ENCODE measurements at regions not wholly inside any gene's neighbourhood (a gene's known extent, or its start where the extent isn't known, plus 50 kb on each side); places are given as distances from the start of the nearest gene placed in this dataset.

DNA sequence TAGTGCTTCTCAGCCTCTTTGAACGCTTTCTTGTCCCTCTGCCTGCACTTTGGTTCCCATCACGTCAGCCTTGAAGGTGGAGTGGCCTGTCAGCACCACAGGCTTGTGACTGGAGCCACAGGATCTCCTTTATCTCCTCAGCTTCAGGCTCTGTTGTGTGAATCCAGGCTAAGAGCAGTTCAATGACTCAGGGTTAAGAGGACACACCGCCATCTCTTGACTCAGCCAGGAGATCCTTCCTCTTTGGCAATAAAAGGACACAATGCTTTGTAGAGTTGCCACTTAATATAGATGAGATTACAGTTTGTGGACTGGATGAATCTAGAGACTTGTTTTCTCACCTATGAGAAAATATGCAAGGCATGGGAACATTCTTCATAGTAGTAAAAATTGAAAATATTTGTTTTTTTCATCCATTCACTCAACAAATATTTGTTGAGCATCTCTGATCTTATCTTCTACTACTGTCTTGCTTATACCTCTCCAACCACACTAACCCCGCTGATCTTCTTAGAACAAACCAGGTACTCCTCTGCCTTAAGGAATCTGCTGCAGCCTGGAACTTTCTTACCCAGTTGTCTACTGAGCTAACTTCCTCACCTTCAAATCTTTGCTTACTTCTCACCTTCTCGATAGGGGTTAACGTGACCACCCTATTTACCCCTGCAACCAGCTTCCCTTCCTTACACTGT, 62.3 kb downstream of the UCHL1 start:
- no peak for DNase-seq

DNA sequence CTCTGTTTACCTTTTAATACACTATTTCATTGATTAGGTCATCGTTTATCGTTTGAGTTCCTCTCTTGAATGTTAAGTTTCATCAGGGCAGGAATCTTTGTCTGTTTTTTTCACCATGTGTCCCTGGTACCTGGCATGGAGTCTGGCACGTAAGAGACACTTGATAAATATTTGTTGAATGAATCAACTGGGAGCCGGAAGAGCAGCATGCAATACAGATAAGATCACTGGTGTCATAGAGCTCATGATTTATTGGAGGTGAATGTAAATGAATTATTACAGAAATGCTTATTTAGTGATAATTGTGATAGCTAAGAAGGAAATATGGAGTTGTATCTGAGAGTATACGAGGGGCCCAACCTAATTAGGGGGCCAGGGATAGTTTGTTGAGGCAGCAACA, 62.8 kb downstream of the UCHL1 start:
- no peak for DNase-seq

- DNase-seq, result no peak
Observed at GRCh38 chr4:41320278-41320677, 63.5 kb downstream of the UCHL1 start.

DNA sequence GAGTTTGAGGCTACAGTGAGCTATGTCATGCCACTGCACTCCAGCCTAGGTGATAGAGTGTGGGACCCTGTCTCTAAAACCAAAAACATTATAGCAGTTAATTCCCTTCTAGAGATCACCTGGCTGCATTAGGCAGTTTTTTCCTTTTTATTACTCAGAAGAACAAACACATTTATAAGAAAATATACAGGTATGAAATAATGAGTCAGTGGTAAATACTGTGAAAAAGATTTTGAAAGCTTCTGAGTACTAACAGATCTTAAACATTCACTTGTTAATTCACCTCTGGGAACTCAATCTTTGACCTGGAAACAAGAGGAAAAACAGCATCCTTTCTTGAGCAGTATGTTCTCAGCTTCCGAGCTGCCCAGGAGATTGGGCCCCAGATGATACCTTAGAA, 64.1 kb downstream of the UCHL1 start:
- DNase-seq, result no peak

- DNase-seq, result no peak
Observed at GRCh38 chr4:41321216-41321945, 64.7 kb downstream of the UCHL1 start.

DNA sequence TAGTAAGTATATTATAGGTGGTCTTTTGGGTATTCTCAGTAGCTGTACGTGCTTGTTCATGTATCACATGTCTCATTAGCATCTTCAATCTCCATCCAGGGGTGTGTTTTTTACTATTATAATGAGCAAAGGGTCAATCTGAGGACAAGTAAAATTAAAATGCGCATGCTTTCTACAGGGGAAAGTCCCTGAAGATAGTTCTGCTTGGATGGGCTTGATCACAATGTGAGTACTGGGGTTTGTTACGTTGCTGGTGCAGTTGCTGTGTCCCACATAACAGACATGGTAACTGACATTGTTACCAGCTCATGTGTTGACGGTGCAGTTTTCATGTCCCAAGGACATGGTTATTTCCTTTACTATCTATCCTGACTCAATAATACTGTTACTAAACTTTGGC, 65.9 kb downstream of the UCHL1 start:
- no peak for DNase-seq

GRCh38 chr4:41323179-41323578, 66.5 kb downstream of the UCHL1 start:
- DNase-seq, result no peak

GRCh38 chr4:41323706-41324105, 67.0 kb downstream of the UCHL1 start:
- no peak for DNase-seq

- DNase-seq, result no peak
Observed at GRCh38 chr4:41324861-41325260, 68.1 kb downstream of the UCHL1 start.

GRCh38 chr4:41325901-41326300, 69.2 kb downstream of the UCHL1 start:
- DNase-seq, result no peak

DNA sequence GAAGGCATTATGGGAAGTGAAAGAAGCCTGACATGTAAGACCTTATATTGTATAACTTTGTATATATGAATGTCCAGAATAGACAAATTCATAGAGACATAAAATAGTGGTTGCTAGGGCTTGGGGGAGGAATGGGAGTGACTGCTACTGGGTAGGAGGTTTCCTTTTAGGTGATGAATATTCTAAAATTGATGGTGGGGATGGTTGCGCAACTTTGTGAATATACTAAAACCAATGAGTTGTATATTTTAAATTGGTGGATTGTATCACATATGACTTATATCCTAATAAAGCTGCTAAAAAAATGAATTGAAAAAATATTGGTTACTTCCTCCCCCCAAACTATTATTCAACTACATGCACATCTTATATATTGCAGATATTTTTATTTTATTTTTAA, 70.0 kb downstream of the UCHL1 start:
- no peak for DNase-seq

GRCh38 chr4:41327770-41328169, 71.0 kb downstream of the UCHL1 start:
- no peak for DNase-seq

DNA sequence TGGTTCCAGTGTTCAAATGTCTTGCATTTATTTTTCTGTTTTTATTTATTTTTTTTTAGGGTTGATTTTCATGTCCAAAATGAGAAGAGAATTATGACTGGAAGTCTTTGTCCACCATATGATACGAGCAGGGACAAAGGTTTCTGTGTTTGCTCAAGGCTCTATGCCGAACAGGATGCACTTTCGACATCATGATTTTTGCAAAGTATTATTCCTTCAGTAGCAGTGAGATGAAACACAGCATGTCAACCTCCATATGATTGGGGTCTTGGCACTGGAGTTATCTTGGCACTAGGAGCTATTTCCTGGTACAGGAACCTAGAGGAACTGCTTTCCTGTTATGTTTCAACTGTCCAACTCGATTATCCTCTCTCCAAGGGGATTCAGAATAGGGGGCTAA, 72.6 kb downstream of the UCHL1 start:
- DNase-seq, result no peak

GRCh38 chr4:41331224-41331623, 74.5 kb downstream of the UCHL1 start:
- no peak for DNase-seq

DNA sequence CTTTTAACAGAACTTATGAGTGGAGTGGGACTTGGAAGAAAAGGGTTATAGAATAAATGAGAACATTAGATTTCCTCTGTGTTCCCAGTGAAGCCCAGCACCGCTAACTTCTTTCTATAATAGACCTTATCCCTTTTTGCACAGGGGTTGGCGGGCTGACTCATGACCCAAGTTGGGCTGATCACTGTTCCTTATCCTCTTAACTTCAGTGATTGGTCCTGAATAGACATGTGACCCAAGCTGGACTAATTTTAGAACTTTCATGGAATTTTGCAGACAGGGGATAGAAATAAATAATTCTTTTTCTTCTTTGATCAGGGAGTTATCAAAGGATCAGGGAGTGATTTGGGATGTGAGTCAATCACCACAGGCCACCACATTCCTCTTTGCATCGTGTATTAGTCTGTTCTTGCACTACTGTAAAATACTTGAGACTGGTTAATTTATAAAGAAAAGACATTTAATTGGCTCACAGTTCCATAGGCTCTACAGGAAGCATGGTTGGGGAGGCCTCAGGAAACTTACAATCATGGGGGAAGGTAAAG, 75.9 kb downstream of the UCHL1 start:
- no peak for DNase-seq

DNA sequence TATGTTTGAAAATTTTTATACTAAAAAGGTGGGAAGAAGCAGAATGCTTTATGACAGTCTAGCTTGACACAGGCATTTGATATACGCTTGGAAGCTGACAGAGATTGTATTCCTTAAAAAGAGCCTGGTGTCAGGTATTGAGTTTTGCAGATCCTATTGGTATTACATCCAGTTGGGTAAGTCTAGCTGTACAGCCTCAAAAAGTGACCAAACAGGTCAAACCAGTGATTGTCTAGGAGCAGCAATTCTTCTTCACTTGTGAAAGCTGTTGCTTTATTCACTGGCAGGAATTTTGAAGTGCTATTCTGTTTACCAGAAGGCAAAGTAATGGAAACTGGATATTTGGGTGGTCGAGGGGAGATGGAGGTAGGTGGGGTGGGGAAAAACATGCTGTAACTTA, 77.5 kb downstream of the UCHL1 start:
- no peak for DNase-seq

DNA sequence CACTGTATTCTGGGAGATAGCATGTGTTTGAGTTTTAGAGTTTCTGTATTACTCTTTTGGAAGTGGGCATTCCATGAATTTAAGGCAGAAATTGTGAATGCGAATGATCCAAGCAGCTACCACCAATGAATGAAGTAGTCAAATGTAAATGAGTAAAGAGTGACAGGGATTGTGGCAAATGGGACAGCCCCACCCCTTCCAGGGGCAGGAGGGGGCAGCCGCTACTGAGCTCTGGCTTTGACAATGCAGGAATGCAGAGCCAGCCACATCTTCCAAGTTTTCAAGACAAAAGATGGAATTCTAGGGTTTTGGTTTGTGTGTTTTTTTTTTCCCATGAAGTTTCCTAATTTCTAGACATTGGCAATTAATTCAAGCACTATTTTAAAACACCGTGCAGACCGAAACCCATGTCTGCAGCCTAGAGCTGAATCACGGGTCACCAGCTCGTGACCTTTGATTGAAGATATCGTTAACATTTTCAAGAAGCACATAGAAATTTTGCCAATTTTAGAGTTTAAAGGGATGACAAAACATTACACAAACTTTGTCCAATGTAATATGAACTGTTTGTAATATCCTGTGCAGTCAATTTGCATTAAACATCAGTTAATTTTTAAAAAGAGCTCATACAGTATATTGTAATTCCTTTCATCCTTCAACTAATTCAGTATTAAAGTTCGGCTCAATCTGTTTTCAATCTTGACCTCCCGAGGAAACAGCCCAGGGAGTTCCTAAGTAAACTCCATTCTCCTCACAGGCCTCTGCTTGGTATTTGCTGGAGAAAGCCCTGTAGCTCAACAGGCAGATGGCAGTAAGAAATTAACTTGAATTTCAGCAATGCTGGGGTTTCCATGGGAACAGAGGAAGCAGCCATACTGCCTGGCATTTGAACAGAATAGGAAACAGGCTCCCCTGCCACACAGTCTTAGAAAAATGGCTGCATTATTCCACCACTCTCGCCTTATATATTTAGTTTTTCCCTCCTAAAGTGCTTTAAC, 83.4 kb downstream of the UCHL1 start:
- DNase-seq, result peak; percentile 33

GRCh38 chr4:41346306-41347061, 89.8 kb downstream of the UCHL1 start:
- DNase-seq, result no peak

- no peak for DNase-seq
Observed at GRCh38 chr4:41349021-41349420, 92.3 kb downstream of the UCHL1 start.

DNA sequence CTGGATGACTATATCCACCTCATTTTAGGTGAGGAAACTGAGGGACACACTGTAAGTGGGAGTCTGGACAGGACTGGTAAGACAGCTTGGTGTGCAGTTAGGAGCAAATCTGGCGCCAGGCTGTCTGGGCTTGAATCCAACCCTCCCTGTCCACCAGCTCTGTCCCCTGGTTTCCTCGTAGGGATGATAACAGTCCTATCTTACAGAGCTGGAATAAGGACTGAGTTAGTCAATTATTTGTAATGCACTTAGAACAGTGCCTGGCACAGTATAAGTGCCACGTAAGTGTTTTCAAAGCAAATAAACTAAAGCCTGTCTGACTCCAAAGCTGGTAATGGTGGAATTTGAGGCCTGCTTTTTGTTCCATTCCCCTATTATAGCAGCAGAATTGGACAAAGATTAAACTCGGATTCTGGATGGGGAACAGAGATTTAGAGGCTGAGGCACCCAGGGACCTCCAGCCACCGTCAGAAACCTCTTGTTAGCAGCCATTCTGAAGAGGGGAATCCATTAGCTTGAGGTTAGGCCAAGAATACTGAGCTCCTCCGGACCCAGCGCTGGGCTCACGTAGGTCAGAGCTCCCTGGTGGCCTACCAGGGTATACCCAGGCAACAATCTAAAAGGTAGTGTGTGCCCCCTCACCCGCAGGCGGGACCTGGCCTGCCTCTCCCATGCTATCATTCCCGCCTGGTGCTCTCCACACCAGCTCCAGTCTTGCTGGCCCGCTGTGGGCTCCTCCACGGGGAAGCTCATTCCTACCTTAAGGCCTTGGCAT, 102.1 kb downstream of the UCHL1 start:
- DNase-seq, result peak; percentile 30

DNA sequence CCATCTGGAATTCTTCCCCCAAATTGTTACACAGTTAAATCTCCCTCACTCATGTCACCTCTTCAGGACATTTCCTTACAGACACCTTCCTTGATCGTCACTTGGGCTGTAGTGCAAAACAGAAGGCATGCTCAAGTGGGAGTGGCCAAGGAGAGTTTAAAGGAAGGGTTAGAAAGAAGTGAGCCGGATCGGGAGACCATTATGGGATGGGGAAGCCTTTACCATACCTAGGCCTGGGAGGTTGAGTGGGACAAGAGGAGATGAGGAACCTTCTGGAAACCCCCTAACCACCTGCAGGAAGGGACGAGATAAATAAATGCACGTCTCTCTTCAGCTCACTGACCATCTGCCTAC, 102.7 kb downstream of the UCHL1 start:
- peak; percentile 29 for DNase-seq

GRCh38 chr4:41359836-41360213, 103.1 kb downstream of the UCHL1 start:
- no peak for DNase-seq

Measured in NCI-H82 (cell line).